ENCODE measurements at regions not wholly inside any gene's neighbourhood (a gene's known extent, or its start where the extent isn't known, plus 50 kb on each side); places are given as distances from the start of the nearest gene placed in this dataset.
"Not testable (repeated sequence)": the region's sequence is repeated elsewhere in the genome, so short reads cannot be mapped to it uniquely, and the experiment has no call there.

- peaks cover 26% of the 10 kb centered on the region for H3K4me1 Mint-ChIP-seq (ENCODE audit: unreplicated experiment)
- no peak for TF ChIP-seq CTCF (IDR thresholded peaks at IDR 0.05)
- no peaks in the 10 kb centered on the region for H3K36me3 Mint-ChIP-seq (ENCODE audit: unreplicated experiment)
- no peaks in the 10 kb centered on the region for H3K9me3 Mint-ChIP-seq (ENCODE audit: unreplicated experiment)
- H3K27me3 Mint-ChIP-seq (ENCODE audit: unreplicated experiment) = peaks cover 12% of the 10 kb centered on the region
- H3K4me3 Mint-ChIP-seq (ENCODE audit: unreplicated experiment) = no peak overlapping the region
- no peak overlapping the region for H3K27ac Mint-ChIP-seq (ENCODE audit: unreplicated experiment)
- DNase-seq (ENCODE audit: extremely low spot score, unreplicated experiment) = no peak
Measured at GRCh38 chr15:29988701-29989100, 94.1 kb upstream of the GOLGA8J start.

GRCh38 chr15:29986946-29987345 lies 95.8 kb upstream of the GOLGA8J start:
- Mint-ChIP-seq H3K9me3 (ENCODE audit: unreplicated experiment) (no peaks in the 10 kb centered on the region), H3K36me3 (ENCODE audit: unreplicated experiment) (no peaks in the 10 kb centered on the region), H3K4me1 (ENCODE audit: unreplicated experiment) (peaks cover 33% of the 10 kb centered on the region), H3K27me3 (ENCODE audit: unreplicated experiment) (peaks cover 10% of the 10 kb centered on the region), H3K4me3 (ENCODE audit: unreplicated experiment) (no peak overlapping the region), H3K27ac (ENCODE audit: unreplicated experiment) (no peak overlapping the region)
- no peak for DNase-seq (ENCODE audit: extremely low spot score, unreplicated experiment)
- TF ChIP-seq CTCF (IDR thresholded peaks at IDR 0.05) = no peak

- Mint-ChIP-seq H3K4me3 (ENCODE audit: unreplicated experiment) (no peak overlapping the region), H3K27ac (ENCODE audit: unreplicated experiment) (peak overlapping the region; percentile 23), H3K4me1 (ENCODE audit: unreplicated experiment) (peaks cover 14% of the 10 kb centered on the region), H3K9me3 (ENCODE audit: unreplicated experiment) (no peaks in the 10 kb centered on the region), H3K27me3 (ENCODE audit: unreplicated experiment) (peaks cover 3% of the 10 kb centered on the region), H3K36me3 (ENCODE audit: unreplicated experiment) (no peaks in the 10 kb centered on the region)
- no peak for DNase-seq (ENCODE audit: extremely low spot score, unreplicated experiment)
- no peak for TF ChIP-seq CTCF (IDR thresholded peaks at IDR 0.05)
Measured at GRCh38 chr15:29978411-29979382, 104.1 kb upstream of the GOLGA8J start.

- H3K36me3 Mint-ChIP-seq (ENCODE audit: unreplicated experiment); H3K27ac Mint-ChIP-seq (ENCODE audit: unreplicated experiment); H3K4me3 Mint-ChIP-seq (ENCODE audit: unreplicated experiment); DNase-seq (ENCODE audit: extremely low spot score, unreplicated experiment); H3K9me3 Mint-ChIP-seq (ENCODE audit: unreplicated experiment): not testable (repeated sequence)
- Mint-ChIP-seq H3K4me1 (ENCODE audit: unreplicated experiment) (peaks cover 11% of the 10 kb centered on the region), H3K27me3 (ENCODE audit: unreplicated experiment) (peaks cover 22% of the 10 kb centered on the region)
Measured at GRCh38 chr15:29974056-29974455, 108.7 kb upstream of the GOLGA8J start.

GRCh38 chr15:29972051-29972450 lies 110.7 kb upstream of the GOLGA8J start:
- DNase-seq (ENCODE audit: extremely low spot score, unreplicated experiment) = no peak
- Mint-ChIP-seq H3K4me1 (ENCODE audit: unreplicated experiment) (peaks cover 5% of the 10 kb centered on the region), H3K36me3 (ENCODE audit: unreplicated experiment) (peaks cover 5% of the 10 kb centered on the region), H3K27me3 (ENCODE audit: unreplicated experiment) (peaks cover 32% of the 10 kb centered on the region), H3K9me3 (ENCODE audit: unreplicated experiment) (peaks cover 7% of the 10 kb centered on the region), H3K27ac (ENCODE audit: unreplicated experiment) (no peak overlapping the region), H3K4me3 (ENCODE audit: unreplicated experiment) (no peak overlapping the region)
- TF ChIP-seq CTCF (IDR thresholded peaks at IDR 0.05) = no peak

All from osteocyte (in vitro differentiated cells).